ENCODE measurements at regions not wholly inside any gene's neighbourhood (a gene's known extent, or its start where the extent isn't known, plus 50 kb on each side); places are given as distances from the start of the nearest gene placed in this dataset.
"Not testable (repeated sequence)": the region's sequence is repeated elsewhere in the genome, so short reads cannot be mapped to it uniquely, and the experiment has no call there.

- Histone ChIP-seq H3K4me1 (no peaks in the 10 kb centered on the region), H3K27me3 (no peaks in the 10 kb centered on the region), H3K36me3 (no peaks in the 10 kb centered on the region), H3K9me3 (no peaks in the 10 kb centered on the region), H3K27ac (no peak overlapping the region), H3K4me3 (no peak overlapping the region)
- TF ChIP-seq, protein P1, sequence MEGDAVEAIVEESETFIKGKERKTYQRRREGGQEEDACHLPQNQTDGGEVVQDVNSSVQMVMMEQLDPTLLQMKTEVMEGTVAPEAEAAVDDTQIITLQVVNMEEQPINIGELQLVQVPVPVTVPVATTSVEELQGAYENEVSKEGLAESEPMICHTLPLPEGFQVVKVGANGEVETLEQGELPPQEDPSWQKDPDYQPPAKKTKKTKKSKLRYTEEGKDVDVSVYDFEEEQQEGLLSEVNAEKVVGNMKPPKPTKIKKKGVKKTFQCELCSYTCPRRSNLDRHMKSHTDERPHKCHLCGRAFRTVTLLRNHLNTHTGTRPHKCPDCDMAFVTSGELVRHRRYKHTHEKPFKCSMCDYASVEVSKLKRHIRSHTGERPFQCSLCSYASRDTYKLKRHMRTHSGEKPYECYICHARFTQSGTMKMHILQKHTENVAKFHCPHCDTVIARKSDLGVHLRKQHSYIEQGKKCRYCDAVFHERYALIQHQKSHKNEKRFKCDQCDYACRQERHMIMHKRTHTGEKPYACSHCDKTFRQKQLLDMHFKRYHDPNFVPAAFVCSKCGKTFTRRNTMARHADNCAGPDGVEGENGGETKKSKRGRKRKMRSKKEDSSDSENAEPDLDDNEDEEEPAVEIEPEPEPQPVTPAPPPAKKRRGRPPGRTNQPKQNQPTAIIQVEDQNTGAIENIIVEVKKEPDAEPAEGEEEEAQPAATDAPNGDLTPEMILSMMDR (IDR thresholded peaks at IDR 0.05) = no peak
- no peak for TF ChIP-seq POLR2A (IDR thresholded peaks at IDR 0.05)
- no peak for DNase-seq
Observed at GRCh38 chr2:51782921-51783765, 751.2 kb upstream of the NRXN1 start.

DNA sequence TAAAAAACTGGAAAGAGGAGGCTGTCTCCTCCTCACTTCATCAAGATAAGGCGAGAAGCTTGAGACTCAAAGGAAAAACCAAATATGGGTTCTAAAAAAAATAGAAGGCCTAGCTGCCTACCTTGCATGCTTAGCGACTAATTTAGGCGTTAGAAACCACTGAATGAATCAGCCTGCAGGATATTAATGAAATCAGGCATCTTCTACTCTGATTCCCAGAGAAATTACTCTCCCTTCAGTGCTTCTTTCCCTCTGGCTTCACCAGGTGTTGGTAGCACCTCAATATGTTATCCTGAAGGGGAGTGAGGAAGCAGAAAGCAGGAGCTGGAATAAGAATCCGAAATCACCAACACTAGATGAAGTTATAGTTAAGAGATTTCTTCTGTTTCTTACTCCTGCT, 749.8 kb upstream of the NRXN1 start:
- Histone ChIP-seq H3K4me1 (no peaks in the 10 kb centered on the region), H3K4me3 (no peak overlapping the region), H3K9me3 (no peaks in the 10 kb centered on the region), H3K27ac (no peak overlapping the region), H3K36me3 (no peaks in the 10 kb centered on the region), H3K27me3 (no peaks in the 10 kb centered on the region)
- DNase-seq = no peak
- TF ChIP-seq, protein P1 (IDR thresholded peaks at IDR 0.05) = no peak
- no peak for TF ChIP-seq POLR2A (IDR thresholded peaks at IDR 0.05)

- H3K36me3 ChIP-seq = no peaks in the 10 kb centered on the region
- no peak for DNase-seq
- no peak for TF ChIP-seq POLR2A (IDR thresholded peaks at IDR 0.05)
- TF ChIP-seq, protein P1 (IDR thresholded peaks at IDR 0.05) = no peak
- H3K4me1 ChIP-seq = no peaks in the 10 kb centered on the region
- H3K4me3 ChIP-seq = no peak overlapping the region
- H3K9me3 ChIP-seq = no peaks in the 10 kb centered on the region
- no peaks in the 10 kb centered on the region for H3K27me3 ChIP-seq
- H3K27ac ChIP-seq = no peak overlapping the region
Observed at GRCh38 chr2:51780353-51780752, 748.4 kb upstream of the NRXN1 start.

GRCh38 chr2:51779723-51780122, 747.8 kb upstream of the NRXN1 start:
- H3K27me3 ChIP-seq, DNase-seq, H3K36me3 ChIP-seq, H3K9me3 ChIP-seq, H3K4me3 ChIP-seq, H3K4me1 ChIP-seq, H3K27ac ChIP-seq: not testable (repeated sequence)

GRCh38 chr2:51778806-51779205, 746.9 kb upstream of the NRXN1 start:
- Histone ChIP-seq H3K27ac (no peak overlapping the region), H3K4me3 (no peak overlapping the region), H3K36me3 (no peaks in the 10 kb centered on the region), H3K4me1 (no peaks in the 10 kb centered on the region), H3K27me3 (no peaks in the 10 kb centered on the region), H3K9me3 (no peaks in the 10 kb centered on the region)
- TF ChIP-seq, protein P1 (IDR thresholded peaks at IDR 0.05) = no peak
- no peak for TF ChIP-seq POLR2A (IDR thresholded peaks at IDR 0.05)
- DNase-seq = no peak

GRCh38 chr2:51774606-51775005, 742.7 kb upstream of the NRXN1 start:
- DNase-seq, H3K36me3 ChIP-seq, H3K4me1 ChIP-seq, H3K27ac ChIP-seq, H3K27me3 ChIP-seq, H3K9me3 ChIP-seq, H3K4me3 ChIP-seq: not testable (repeated sequence)

DNA sequence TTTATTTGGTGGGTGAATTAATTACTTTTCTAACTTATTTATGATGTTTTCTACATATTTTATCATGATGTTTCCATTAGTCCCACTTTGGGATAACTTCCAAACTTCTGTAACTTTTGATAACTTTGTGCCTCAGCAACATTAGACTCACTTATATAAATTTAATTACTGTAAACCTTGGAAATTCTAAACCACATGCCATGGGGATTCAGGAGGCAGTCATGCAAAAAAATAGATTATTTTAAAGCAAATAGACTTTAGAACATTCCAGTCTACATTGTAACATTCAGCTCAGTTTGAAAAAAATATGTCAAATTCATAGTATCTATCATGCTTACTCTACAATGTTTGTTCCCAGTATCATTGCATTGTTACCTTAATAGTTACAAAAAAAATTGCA, 728.5 kb upstream of the NRXN1 start:
- Histone ChIP-seq H3K9me3 (no peaks in the 10 kb centered on the region), H3K27me3 (no peaks in the 10 kb centered on the region), H3K4me1 (no peaks in the 10 kb centered on the region), H3K36me3 (no peaks in the 10 kb centered on the region), H3K27ac (no peak overlapping the region), H3K4me3 (no peak overlapping the region)
- DNase-seq = no peak
- TF ChIP-seq POLR2A (IDR thresholded peaks at IDR 0.05) = no peak
- TF ChIP-seq, protein P1 (IDR thresholded peaks at IDR 0.05) = no peak

All from Peyer's patch (tissue), 4 donors.